GM12878 (cell line): ENCODE measurements at regions not wholly inside any gene's neighbourhood (a gene's known extent, or its start where the extent isn't known, plus 50 kb on each side); places are given as distances from the start of the nearest gene placed in this dataset.

ENCODE experiments used
- CEBPZ ChIP-seq: fragments of 150-350 bp; IDR thresholded peaks from 2 replicates; pipeline ENCODE4 v1.6.1; 2016; ENCODE audit warnings: low read depth, low read length
- CTCF ChIP-seq, 3 experiments: IDR thresholded peaks in 2 of 3; conservative IDR thresholded peaks in 1 of 3; 2 replicates each; pipeline ENCODE4 v1.5.1; 2011; ENCODE audit warnings: low read depth in 3 of 3, low read length in 3 of 3, mild to moderate bottlenecking in 3 of 3, control low read depth in 2 of 3, moderate library complexity in 2 of 3, inconsistent platforms in 1 of 3, mixed read lengths in 1 of 3; ENCODE audit not compliant: control insufficient read depth in 2 of 3, insufficient read depth in 1 of 3; ENCODE audit errors: extremely low read depth in 1 of 3
- EED ChIP-seq: sonication (generic); IDR thresholded peaks from 2 replicates; pipeline ENCODE4 v1.6.1; 2016; ENCODE audit warnings: antibody characterized with exemption, low read depth
- EZH2 ChIP-seq: IDR thresholded peaks from 2 replicates; pipeline ENCODE4 v1.6.1; 2012; ENCODE audit warnings: low read depth, mild to moderate bottlenecking, control low read depth, inconsistent platforms, low read length, borderline replicate concordance; ENCODE audit not compliant: control insufficient read depth
- GABPA ChIP-seq: IDR thresholded peaks from 2 replicates; pipeline ENCODE4 v1.6.1; 2014; ENCODE audit warnings: antibody characterized with exemption, low read depth, mild to moderate bottlenecking, inconsistent platforms
- IRF4 ChIP-seq: IDR thresholded peaks from 2 replicates; pipeline ENCODE4 v1.6.1; 2011; ENCODE audit warnings: low read depth, low read length
- JUND ChIP-seq: IDR thresholded peaks from 2 replicates; pipeline ENCODE4 v1.6.1; 2012; ENCODE audit warnings: low read depth, mild to moderate bottlenecking, low read length, improper control_type of control experiment, moderate library complexity
- LARP7 ChIP-seq: fragments of 450-650 bp; IDR thresholded peaks from 2 replicates; pipeline ENCODE4 v1.6.1; 2017; ENCODE audit warnings: mild to moderate bottlenecking
- POLR2A ChIP-seq: IDR thresholded peaks from 2 replicates; pipeline ENCODE4 v1.6.1; 2011; ENCODE audit warnings: low read depth, mild to moderate bottlenecking, low read length
- TAF1 ChIP-seq: IDR thresholded peaks from 2 replicates; pipeline ENCODE4 v1.6.1; 2011; ENCODE audit warnings: mild to moderate bottlenecking, low read depth, low read length, borderline replicate concordance

- TF ChIP-seq EZH2 (no peak), GABPA (no peak), TAF1 (no peak), POLR2A (no peak), JUND (no peak), CEBPZ (no peak), LARP7 (no peak), CTCF (IDR thresholded peaks at IDR 0.05 in 2 of 3, conservative IDR thresholded peaks at IDR 0.05 in 1 of 3; ENCODE audit: control insufficient read depth in 2 of 3, extremely low read depth in 1 of 3, insufficient read depth in 1 of 3, low read depth in 3 of 3, low read length in 3 of 3) (no peak), EED (no peak), IRF4 (no peak)
These were observed 351.5 kb downstream of the USP25 start for GRCh38 chr21:16081304-16081703.
